Adrenal gland (tissue), 9 donors: ENCODE measurements at regions not wholly inside any gene's neighbourhood (a gene's known extent, or its start where the extent isn't known, plus 50 kb on each side); places are given as distances from the start of the nearest gene placed in this dataset.

Source experiments
- DNase-seq, 7 donors: peaks; one replicate each; pipeline ENCODE4 v3.0.0-alpha.2; 2019 to 2020
- H3K27ac ChIP-seq, 5 donors: fragments of 200-600 bp; sonication (generic) in 4 of 5; 1 replicate in 3 of 5; 2 replicates in 2 of 5; pipeline versions ENCODE4 v1.5.1 to v1.8.0; 2016 to 2020; ENCODE audit warnings: mild to moderate bottlenecking in 1 of 5
- H3K27me3 ChIP-seq: fragments of 200-600 bp; 2 replicates; pipeline ENCODE4 v1.8.0; 2021
- H3K36me3 ChIP-seq, 2 donors: fragments of 200-600 bp; replicated peaks in 1 of 2; 1 replicate in 1 of 2; 2 replicates in 1 of 2; pipeline versions ENCODE4 v1.5.1 to v1.8.0; 2018 to 2022
- H3K4me1 ChIP-seq, 2 donors: fragments of 200-600 bp; replicated peaks in 1 of 2; 1 replicate in 1 of 2; 2 replicates in 1 of 2; pipeline versions ENCODE4 v1.5.1 to v1.8.0; 2018 to 2021
- H3K4me3 ChIP-seq, 4 donors: fragments of 200-600 bp; sonication (generic) in 3 of 4; one replicate each; pipeline ENCODE4 v1.5.1; 2016 to 2018
- H3K9me3 ChIP-seq, 3 donors: fragments of 200-600 bp; sonication (generic) in 1 of 3; replicated peaks in 1 of 3; 1 replicate in 2 of 3; 2 replicates in 1 of 3; pipeline versions ENCODE4 v1.5.1 to v1.8.0; 2016 to 2021
- CTCF ChIP-seq, 6 experiments: fragments of 450-650 bp in 4 of 6; fragments of 200-600 bp in 2 of 6; sonication (generic) in 1 of 6; IDR thresholded peaks; 1 replicate in 5 of 6; 2 replicates in 1 of 6; pipeline versions ENCODE4 v1.5.1 to v1.8.0; 2016 to 2021; ENCODE audit warnings: antibody characterized with exemption in 6 of 6, mild to moderate bottlenecking in 2 of 6, moderate library complexity in 1 of 6
- POLR2A ChIP-seq, 2 donors: fragments of 450-650 bp; IDR thresholded peaks; one replicate each; pipeline ENCODE4 v1.6.1; 2017; ENCODE audit warnings: antibody characterized with exemption in 2 of 2, mild to moderate bottlenecking in 2 of 2, moderate library complexity in 1 of 2
- WGBS, 4 donors: extraction: QIAGEN DNeasy Blood & Tissue Kit in 2 of 4; methylation state at CpG; one replicate each; pipeline versions ENCODE4 v1.1.5 to v1.1.7; 2013 to 2017; 5-methylcytosine and 5-hydroxymethylcytosine counted together
- intact Hi-C, 2 donors: fragments of 100-400 bp; cut with DNase I; formaldehyde crosslinking; loops; one replicate each; pipeline versions ENCODE4 v1.14.1 to v1.15.0; 2022 to 2023
- donor health status: healthy with polysubstance abuse.
- donor health status: Bipolar disorder and iron deficiency.
- donor health status: DM: yes; HTN: yes; CAD: no.
- donor health status: DM: no; HTN: no; CAD: no.
- donor health status: DM: no; HTN: no; CAD: no.

GRCh38 chr2:224161712-224162111 is 122.6 kb upstream of the SERPINE2 start:
- no peaks in the 10 kb centered on the region for H3K36me3 ChIP-seq
- H3K4me1 ChIP-seq: no peaks in the 10 kb centered on the region
- H3K4me3 ChIP-seq: no peak overlapping the region
- H3K9me3 ChIP-seq: no peaks in the 10 kb centered on the region
- no peak overlapping the region for H3K27ac ChIP-seq
- no peaks in the 10 kb centered on the region for H3K27me3 ChIP-seq
- no peak for DNase-seq
- 80 to 97% (median 86%) methylated on average over 2 of the region's 2 CpGs for WGBS, 4 donors
- intact Hi-C loops: no loop called here
- no peak for TF ChIP-seq POLR2A (IDR thresholded peaks at IDR 0.05)
- no peak for TF ChIP-seq CTCF (IDR thresholded peaks at IDR 0.05)

GRCh38 chr2:224160917-224161316 is 121.8 kb upstream of the SERPINE2 start:
- TF ChIP-seq CTCF (IDR thresholded peaks at IDR 0.05): no peak
- no peak for TF ChIP-seq POLR2A (IDR thresholded peaks at IDR 0.05)
- Histone ChIP-seq H3K36me3 (no peaks in the 10 kb centered on the region), H3K27me3 (no peaks in the 10 kb centered on the region), H3K27ac (no peak overlapping the region), H3K4me1 (no peaks in the 10 kb centered on the region), H3K9me3 (no peaks in the 10 kb centered on the region), H3K4me3 (no peak overlapping the region)
- DNase-seq: peak; percentile 33 to 69 (median 60)
- intact Hi-C loops: no loop called here
- WGBS, 4 donors: 73 to 100% (median 91%) methylated on average over 1 of the region's 1 CpG

- intact Hi-C loops: no loop called here
- TF ChIP-seq CTCF (IDR thresholded peaks at IDR 0.05) (no peak), POLR2A (IDR thresholded peaks at IDR 0.05) (no peak)
- H3K9me3 ChIP-seq: no peaks in the 10 kb centered on the region
- H3K27me3 ChIP-seq: no peaks in the 10 kb centered on the region
- DNase-seq: no peak
- H3K27ac ChIP-seq: no peak overlapping the region
- H3K4me1 ChIP-seq: no peaks in the 10 kb centered on the region
- 82 to 94% (median 85%) methylated on average over 3 of the region's 3 CpGs for WGBS, 4 donors
- H3K4me3 ChIP-seq: no peak overlapping the region
- no peaks in the 10 kb centered on the region for H3K36me3 ChIP-seq
These were observed 120.4 kb upstream of the SERPINE2 start for GRCh38 chr2:224159345-224159928.

GRCh38 chr2:224158831-224159230 is 119.7 kb upstream of the SERPINE2 start:
- H3K27me3 ChIP-seq: no peaks in the 10 kb centered on the region
- no peaks in the 10 kb centered on the region for H3K9me3 ChIP-seq
- H3K36me3 ChIP-seq: no peaks in the 10 kb centered on the region
- no peak overlapping the region for H3K27ac ChIP-seq
- no peak for DNase-seq
- H3K4me3 ChIP-seq: no peak overlapping the region
- TF ChIP-seq CTCF (IDR thresholded peaks at IDR 0.05) (no peak), POLR2A (IDR thresholded peaks at IDR 0.05) (no peak)
- H3K4me1 ChIP-seq: no peaks in the 10 kb centered on the region
- intact Hi-C loops: no loop called here
